ENCODE measurements at regions not wholly inside any gene's neighbourhood (a gene's known extent, or its start where the extent isn't known, plus 50 kb on each side); places are given as distances from the start of the nearest gene placed in this dataset.

DNA sequence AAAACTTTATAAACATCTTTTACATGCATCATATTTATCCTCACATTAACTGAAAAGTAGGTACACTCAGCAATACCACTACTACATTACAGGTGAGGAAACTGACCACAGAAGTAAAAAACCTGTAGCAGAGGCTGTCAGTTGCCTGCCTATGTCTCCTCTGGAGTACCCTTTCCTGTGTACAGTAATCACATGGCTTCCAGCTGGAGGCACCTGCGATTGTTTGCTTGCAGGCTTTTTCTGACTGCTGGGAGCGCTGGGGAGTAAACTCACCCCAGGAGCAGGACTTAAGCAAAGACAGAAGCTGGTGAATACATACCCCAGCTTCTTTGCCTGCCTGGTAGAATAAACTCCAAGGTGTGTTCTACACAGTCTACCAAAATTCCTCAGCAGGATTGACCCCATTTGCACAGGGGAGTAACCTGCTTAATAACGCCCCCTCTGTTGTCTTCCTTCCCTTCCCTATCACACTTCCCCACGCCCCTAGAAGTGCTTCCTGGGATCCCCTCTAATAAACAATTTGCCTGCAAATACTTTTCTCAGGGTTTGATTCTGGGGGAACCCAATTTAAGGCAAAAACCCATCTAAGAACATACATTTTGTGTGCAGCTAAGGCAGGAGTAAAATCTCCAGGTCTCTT lies 138.9 kb downstream of the PTH2R start:
- DNase-seq = no peak
- no peaks in the 10 kb centered on the region for H3K36me3 ChIP-seq
- no peaks in the 10 kb centered on the region for H3K27me3 ChIP-seq
- TF ChIP-seq, protein P1, sequence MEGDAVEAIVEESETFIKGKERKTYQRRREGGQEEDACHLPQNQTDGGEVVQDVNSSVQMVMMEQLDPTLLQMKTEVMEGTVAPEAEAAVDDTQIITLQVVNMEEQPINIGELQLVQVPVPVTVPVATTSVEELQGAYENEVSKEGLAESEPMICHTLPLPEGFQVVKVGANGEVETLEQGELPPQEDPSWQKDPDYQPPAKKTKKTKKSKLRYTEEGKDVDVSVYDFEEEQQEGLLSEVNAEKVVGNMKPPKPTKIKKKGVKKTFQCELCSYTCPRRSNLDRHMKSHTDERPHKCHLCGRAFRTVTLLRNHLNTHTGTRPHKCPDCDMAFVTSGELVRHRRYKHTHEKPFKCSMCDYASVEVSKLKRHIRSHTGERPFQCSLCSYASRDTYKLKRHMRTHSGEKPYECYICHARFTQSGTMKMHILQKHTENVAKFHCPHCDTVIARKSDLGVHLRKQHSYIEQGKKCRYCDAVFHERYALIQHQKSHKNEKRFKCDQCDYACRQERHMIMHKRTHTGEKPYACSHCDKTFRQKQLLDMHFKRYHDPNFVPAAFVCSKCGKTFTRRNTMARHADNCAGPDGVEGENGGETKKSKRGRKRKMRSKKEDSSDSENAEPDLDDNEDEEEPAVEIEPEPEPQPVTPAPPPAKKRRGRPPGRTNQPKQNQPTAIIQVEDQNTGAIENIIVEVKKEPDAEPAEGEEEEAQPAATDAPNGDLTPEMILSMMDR (IDR thresholded peaks at IDR 0.05) = no peak
- no peak for TF ChIP-seq POLR2A (IDR thresholded peaks at IDR 0.05)
- H3K4me1 ChIP-seq = peaks cover 0 to 8% (median 0%) of the 10 kb centered on the region in 4 donors
- H3K27ac ChIP-seq = no peak overlapping the region
- no peaks in the 10 kb centered on the region for H3K9me3 ChIP-seq
- no peak overlapping the region for H3K4me3 ChIP-seq

DNA sequence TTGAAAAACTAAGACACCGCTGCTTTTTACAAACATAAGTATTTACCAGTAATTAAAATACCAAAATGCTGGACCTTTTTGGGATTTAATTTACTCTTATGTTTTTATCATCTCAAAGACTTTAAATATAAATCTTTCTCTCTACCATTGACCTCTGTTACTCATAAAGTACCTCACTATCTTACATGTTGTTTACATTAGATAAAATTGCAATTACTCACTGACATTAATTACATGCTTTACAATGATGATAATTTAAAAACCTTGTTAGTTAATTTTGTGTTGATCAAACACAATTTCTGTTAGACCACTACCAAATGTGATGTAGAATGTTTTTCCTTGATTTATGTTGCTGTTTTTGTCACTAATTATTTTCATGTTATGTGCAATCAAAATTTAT lies 139.5 kb downstream of the PTH2R start:
- no peak for DNase-seq
- H3K27ac ChIP-seq = no peak overlapping the region
- no peaks in the 10 kb centered on the region for H3K36me3 ChIP-seq
- peaks cover 0 to 2% (median 0%) of the 10 kb centered on the region in 4 donors for H3K9me3 ChIP-seq
- TF ChIP-seq, protein P1 (IDR thresholded peaks at IDR 0.05) = no peak
- no peak for TF ChIP-seq POLR2A (IDR thresholded peaks at IDR 0.05)
- H3K27me3 ChIP-seq = no peaks in the 10 kb centered on the region
- peaks cover 0 to 8% (median 0%) of the 10 kb centered on the region in 4 donors for H3K4me1 ChIP-seq
- no peak overlapping the region for H3K4me3 ChIP-seq

DNA sequence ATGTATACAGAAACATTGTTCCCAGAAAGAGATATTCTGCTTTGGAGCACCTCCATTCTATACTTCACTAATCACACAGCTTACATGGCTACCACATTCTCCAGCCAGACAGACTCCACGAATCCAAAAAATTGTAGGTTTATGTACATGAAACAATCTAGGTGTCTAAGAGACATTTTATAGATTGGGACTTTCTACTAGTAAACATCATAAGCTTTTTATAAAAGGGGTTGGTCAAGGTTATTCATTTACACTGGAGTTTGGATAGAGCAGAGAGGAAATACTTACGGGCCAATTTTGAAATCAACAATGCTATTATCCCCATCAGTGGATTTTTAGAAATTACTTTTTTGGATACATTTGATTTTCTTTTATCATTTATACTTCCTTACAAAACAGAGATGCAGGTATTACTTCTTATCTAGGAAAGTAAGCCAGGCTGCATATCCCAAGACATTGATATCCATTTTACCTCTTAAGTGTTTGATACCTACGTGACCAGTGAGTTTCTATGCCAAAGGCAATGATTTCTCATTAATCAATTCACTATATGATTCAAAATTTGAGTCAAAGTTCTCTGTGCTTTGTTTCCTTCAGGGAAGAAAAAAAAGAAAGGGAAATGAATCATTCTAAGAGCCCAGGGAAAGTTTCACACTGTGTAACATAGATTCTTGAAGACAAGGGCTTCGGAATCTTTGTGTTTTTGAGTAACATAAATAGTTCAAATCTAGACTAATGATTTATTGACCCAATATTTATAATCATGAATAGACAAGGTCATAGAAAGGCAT lies 140.5 kb downstream of the PTH2R start:
- Histone ChIP-seq H3K36me3 (no peaks in the 10 kb centered on the region), H3K27ac (no peak overlapping the region), H3K4me3 (no peak overlapping the region), H3K9me3 (peaks cover 0 to 4% (median 0%) of the 10 kb centered on the region in 4 donors), H3K27me3 (no peaks in the 10 kb centered on the region), H3K4me1 (peaks cover 0 to 8% (median 0%) of the 10 kb centered on the region in 4 donors)
- TF ChIP-seq, protein P1 (IDR thresholded peaks at IDR 0.05) = no peak
- no peak for TF ChIP-seq POLR2A (IDR thresholded peaks at IDR 0.05)
- DNase-seq = no peak

DNA sequence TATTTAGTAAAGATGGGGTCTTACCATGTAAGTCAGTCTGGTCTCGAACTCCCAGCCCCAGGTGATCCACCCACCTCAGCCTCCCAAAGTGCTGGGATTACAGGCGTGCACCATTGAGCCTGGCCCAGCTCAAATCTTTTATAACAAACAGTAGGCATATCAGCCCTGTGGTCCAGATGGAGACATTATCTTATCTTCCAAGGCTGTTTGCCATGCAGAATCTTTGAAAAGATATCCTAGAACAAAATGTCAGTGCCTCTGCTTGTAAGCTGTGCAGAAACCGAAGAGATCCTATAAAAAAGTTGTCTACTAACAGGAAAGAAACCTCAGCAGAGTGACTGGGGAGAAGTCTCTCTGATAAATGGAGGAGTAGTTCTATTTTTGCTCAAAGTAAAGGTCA lies 142.1 kb downstream of the PTH2R start:
- no peak for TF ChIP-seq POLR2A (IDR thresholded peaks at IDR 0.05)
- TF ChIP-seq, protein P1 (IDR thresholded peaks at IDR 0.05) = no peak
- Histone ChIP-seq H3K27me3 (no peaks in the 10 kb centered on the region), H3K4me1 (peaks cover 0 to 8% (median 0%) of the 10 kb centered on the region in 4 donors), H3K4me3 (no peak overlapping the region), H3K36me3 (no peaks in the 10 kb centered on the region), H3K9me3 (peaks cover 0 to 4% (median 0%) of the 10 kb centered on the region in 4 donors), H3K27ac (no peak overlapping the region)
- no peak for DNase-seq

DNA sequence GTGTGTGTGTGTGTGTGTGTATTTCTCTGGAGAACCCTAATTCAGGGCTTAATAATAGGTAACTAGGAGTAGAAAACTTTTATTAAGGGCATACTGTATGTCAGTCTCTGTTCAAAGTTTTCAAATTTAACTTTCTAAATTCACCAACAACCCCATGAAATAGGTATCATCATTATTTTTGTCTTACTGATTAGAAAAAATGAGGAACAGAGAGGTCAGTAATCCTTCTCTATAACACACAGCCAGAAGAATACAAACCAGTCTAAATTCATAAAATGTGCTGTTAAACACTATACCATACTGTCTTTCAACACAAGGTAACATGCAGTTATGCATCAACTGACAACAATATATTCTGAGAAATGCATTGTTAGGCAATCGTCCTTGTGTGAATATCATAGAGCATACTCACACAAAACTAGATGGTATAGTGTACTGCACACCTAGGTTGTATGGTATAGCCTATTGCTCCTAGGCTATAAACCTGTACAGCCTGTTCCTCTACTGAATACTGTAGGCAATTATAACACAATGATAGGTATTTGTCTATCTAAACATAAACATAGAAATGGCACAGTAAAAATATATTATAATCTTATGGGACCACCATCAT lies 143.1 kb downstream of the PTH2R start:
- peaks cover 0 to 4% (median 0%) of the 10 kb centered on the region in 4 donors for H3K9me3 ChIP-seq
- H3K27me3 ChIP-seq = no peaks in the 10 kb centered on the region
- no peak for TF ChIP-seq POLR2A (IDR thresholded peaks at IDR 0.05)
- TF ChIP-seq, protein P1 (IDR thresholded peaks at IDR 0.05) = no peak
- no peak for DNase-seq
- H3K36me3 ChIP-seq = no peaks in the 10 kb centered on the region
- peaks cover 0 to 8% (median 0%) of the 10 kb centered on the region in 4 donors for H3K4me1 ChIP-seq
- no peak overlapping the region for H3K27ac ChIP-seq
- no peak overlapping the region for H3K4me3 ChIP-seq

Data from Peyer's patch (tissue), 4 donors.